SK-N-SH treated with all-trans-retinoic acid at 6 μM for 48 hours (cell line): ENCODE measurements at regions not wholly inside any gene's neighbourhood (a gene's known extent, or its start where the extent isn't known, plus 50 kb on each side); places are given as distances from the start of the nearest gene placed in this dataset.

Source experiments
- GLIS3 ChIP-seq: fragments of 250-450 bp; sonication (Bioruptor Pico); IDR thresholded peaks from 2 replicates; pipeline ENCODE4 v1.5.0; 2020; ENCODE audit warnings: mild to moderate bottlenecking, moderate library complexity
- PPARA ChIP-seq: fragments of 250-450 bp; sonication (Bioruptor Pico); IDR thresholded peaks from 2 replicates; pipeline ENCODE4 v1.5.0; 2020; ENCODE audit warnings: mild to moderate bottlenecking, borderline replicate concordance
- ZFP3 ChIP-seq: fragments of 250-450 bp; sonication (Bioruptor Pico); IDR thresholded peaks from 2 replicates; pipeline ENCODE4 v1.5.0; 2020; ENCODE audit warnings: mild to moderate bottlenecking, moderate library complexity

DNA sequence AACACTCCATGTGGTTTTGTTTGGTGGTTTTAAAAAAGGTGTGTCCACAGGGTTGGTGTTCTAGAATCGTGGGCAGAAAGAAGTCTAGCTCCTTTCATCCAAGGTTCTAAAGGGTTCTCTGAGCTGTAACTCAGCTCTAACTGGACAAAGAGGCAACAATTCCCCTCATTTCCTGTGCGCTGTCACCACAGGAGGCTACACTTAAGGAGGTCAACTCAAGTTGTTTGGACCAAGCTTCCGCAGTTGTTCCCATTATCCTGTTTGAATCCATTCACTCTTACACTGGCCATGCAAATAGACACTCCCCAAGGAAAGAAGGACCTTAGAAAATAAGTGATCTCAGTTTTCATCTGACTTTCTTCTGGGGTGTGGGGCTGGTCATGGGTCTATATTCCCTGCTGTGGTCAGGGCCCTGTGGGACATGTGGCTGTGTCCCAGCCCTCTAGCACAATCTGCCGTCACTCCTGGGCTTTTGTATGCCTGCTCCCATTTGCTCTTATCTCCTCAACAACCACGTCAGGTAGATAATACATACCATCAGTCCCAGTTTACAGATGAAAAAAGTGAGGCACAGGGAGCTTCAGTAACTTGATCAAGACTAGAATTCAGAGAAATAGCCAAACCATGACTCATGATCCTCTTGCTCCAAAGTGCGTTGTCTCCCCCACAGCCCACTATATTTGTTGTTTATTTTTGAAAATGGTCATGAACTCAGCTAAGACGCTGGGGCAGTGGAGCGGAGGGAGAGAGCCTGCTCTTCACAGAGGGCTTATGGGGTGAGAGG is 103.6 kb downstream of the RHOU start:
- TF ChIP-seq PPARA (CRISPR knock-in tag), result no peak
- TF ChIP-seq GLIS3 (CRISPR knock-in tag), result no peak
- TF ChIP-seq ZFP3 (CRISPR knock-in tag), result no peak
